NOMO-1 treated with DMSO at 0.1 percent for 48 hours (cell line): ENCODE measurements at regions not wholly inside any gene's neighbourhood (a gene's known extent, or its start where the extent isn't known, plus 50 kb on each side); places are given as distances from the start of the nearest gene placed in this dataset.
"Not testable (repeated sequence)": the region's sequence is repeated elsewhere in the genome, so short reads cannot be mapped to it uniquely, and the experiment has no call there.

Source experiments
- DNase-seq: peaks from one replicate; lab custom pipeline; 2025; ENCODE audit not compliant: unreplicated experiment; lab: John Stamatoyannopoulos, UW

- no peak for DNase-seq
Observed at GRCh38 chr12:97616946-97617345, 154.3 kb downstream of the RMST start.

- DNase-seq: no peak
Observed at GRCh38 chr12:97628962-97629361, 166.4 kb downstream of the RMST start.

- no peak for DNase-seq
Observed at GRCh38 chr12:97629382-97629781, 166.8 kb downstream of the RMST start.

GRCh38 chr12:97630356-97630755, 167.8 kb downstream of the RMST start:
- no peak for DNase-seq

- DNase-seq: no peak
Observed at GRCh38 chr12:97630875-97631274, 168.3 kb downstream of the RMST start.

GRCh38 chr12:97637770-97638169, 175.2 kb downstream of the RMST start:
- DNase-seq: no peak

GRCh38 chr12:97638739-97639138, 176.1 kb downstream of the RMST start:
- DNase-seq: no peak

- DNase-seq: no peak
Observed at GRCh38 chr12:97639702-97640101, 177.1 kb downstream of the RMST start.

- DNase-seq: no peak
Observed at GRCh38 chr12:97640826-97641225, 178.2 kb downstream of the RMST start.

GRCh38 chr12:97642911-97643310, 180.3 kb downstream of the RMST start:
- no peak for DNase-seq

GRCh38 chr12:97643924-97644323, 181.3 kb downstream of the RMST start:
- DNase-seq: no peak

GRCh38 chr12:97645726-97646125, 183.1 kb downstream of the RMST start:
- DNase-seq: no peak

GRCh38 chr12:97647142-97647541, 184.5 kb downstream of the RMST start:
- no peak for DNase-seq

- no peak for DNase-seq
Observed at GRCh38 chr12:97650242-97650641, 187.6 kb downstream of the RMST start.

GRCh38 chr12:97656548-97656947, 193.9 kb downstream of the RMST start:
- DNase-seq: not testable (repeated sequence)

- no peak for DNase-seq
Observed at GRCh38 chr12:97659117-97659880, 196.7 kb downstream of the RMST start.

- no peak for DNase-seq
Observed at GRCh38 chr12:97666263-97666662, 203.7 kb downstream of the RMST start.

- DNase-seq: no peak
Observed at GRCh38 chr12:97672870-97673269, 210.3 kb downstream of the RMST start.

- DNase-seq: no peak
Observed at GRCh38 chr12:97680751-97681150, 218.1 kb downstream of the RMST start.

GRCh38 chr12:97681612-97682504, 219.3 kb downstream of the RMST start:
- no peak for DNase-seq

- DNase-seq: no peak
Observed at GRCh38 chr12:97685360-97685759, 222.8 kb downstream of the RMST start.

- no peak for DNase-seq
Observed at GRCh38 chr12:97701901-97702300, 239.3 kb downstream of the RMST start.
